ENCODE measurements at regions not wholly inside any gene's neighbourhood (a gene's known extent, or its start where the extent isn't known, plus 50 kb on each side); places are given as distances from the start of the nearest gene placed in this dataset.

DNA sequence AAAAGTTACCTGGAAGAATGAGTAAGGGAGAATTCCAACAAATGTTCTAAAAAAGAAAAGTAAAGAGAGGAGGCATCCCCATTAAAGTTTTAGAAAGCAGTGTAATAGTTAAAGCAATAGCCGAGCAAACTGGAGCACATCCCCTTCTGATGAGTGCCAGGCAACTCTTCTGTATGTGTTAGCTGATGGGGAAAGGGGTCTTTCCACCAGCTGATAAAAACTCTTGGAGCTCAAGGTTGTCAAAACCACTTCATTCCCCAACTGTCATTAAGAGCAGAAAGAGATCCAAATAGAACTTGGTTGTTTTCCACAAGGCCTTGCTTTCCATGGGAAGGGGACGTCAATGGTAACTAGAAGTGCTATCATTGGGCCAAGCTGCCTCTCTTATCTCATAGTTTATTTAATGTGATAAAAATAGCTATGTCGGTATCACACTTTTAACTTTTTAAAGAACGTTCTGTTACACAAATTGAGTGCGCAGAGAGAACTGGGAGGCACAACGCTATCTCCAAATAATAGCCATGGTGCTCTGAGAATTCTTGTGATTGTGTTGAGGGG, 116.9 kb downstream of the POLR2M start:
- TF ChIP-seq EZH2 (optimal IDR thresholded peaks at IDR 0.05; ENCODE audit: low read depth, low read length) (no peak), EZH2phosphoT487 (IDR thresholded peaks at IDR 0.05; ENCODE audit: low read length) (no peak)
- TF ChIP-seq, protein P1, sequence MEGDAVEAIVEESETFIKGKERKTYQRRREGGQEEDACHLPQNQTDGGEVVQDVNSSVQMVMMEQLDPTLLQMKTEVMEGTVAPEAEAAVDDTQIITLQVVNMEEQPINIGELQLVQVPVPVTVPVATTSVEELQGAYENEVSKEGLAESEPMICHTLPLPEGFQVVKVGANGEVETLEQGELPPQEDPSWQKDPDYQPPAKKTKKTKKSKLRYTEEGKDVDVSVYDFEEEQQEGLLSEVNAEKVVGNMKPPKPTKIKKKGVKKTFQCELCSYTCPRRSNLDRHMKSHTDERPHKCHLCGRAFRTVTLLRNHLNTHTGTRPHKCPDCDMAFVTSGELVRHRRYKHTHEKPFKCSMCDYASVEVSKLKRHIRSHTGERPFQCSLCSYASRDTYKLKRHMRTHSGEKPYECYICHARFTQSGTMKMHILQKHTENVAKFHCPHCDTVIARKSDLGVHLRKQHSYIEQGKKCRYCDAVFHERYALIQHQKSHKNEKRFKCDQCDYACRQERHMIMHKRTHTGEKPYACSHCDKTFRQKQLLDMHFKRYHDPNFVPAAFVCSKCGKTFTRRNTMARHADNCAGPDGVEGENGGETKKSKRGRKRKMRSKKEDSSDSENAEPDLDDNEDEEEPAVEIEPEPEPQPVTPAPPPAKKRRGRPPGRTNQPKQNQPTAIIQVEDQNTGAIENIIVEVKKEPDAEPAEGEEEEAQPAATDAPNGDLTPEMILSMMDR (IDR thresholded peaks at IDR 0.05; ENCODE audit: low read length) = no peak
- Histone ChIP-seq H3K9me2 (replicated peaks; ENCODE audit: insufficient read depth, low read length) (no peaks in the 10 kb centered on the region), H3K9ac (ENCODE audit: low read length) (no peak overlapping the region), H3K36me3 (replicated peaks; ENCODE audit: insufficient read depth, low read length) (no peaks in the 10 kb centered on the region), H3K27ac (ENCODE audit: low read length) (no peak overlapping the region), H3K4me1 (ENCODE audit: low read length) (no peaks in the 10 kb centered on the region), H3K79me2 (ENCODE audit: low read length) (no peaks in the 10 kb centered on the region), H2AFZ (ENCODE audit: low read length) (no peak overlapping the region), H4K20me1 (ENCODE audit: insufficient read depth, low read length) (no peaks in the 10 kb centered on the region), H3K9me3 (replicated peaks; ENCODE audit: insufficient read depth, low read length) (no peaks in the 10 kb centered on the region), H3K27me3 (replicated peaks; ENCODE audit: insufficient read depth, low read length) (no peaks in the 10 kb centered on the region), H3K4me3 (ENCODE audit: low read length) (no peak overlapping the region), H3F3A (ENCODE audit: insufficient read depth, low read length) (no peaks in the 10 kb centered on the region), H3K4me2 (ENCODE audit: low read depth, low read length) (no peak overlapping the region)
- no peak for DNase-seq

DNA sequence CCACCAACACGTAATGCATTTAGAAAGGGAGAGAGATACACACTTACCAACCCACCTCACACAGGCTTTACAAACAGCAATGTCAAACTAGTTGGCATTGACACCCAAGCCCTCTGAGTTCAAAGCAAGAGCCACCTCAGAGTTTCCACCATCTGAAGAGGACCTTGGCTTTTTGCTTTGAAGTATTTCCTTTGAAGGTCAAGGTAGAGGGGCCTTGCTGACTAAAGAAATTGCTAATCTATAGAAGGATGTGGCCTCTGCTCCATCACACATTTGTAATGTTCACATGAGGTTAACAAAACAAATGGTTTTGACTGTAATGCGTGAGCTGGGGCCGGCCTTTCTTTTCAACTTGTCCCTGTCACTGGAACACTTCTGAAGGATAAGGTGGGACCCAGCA, 117.7 kb downstream of the POLR2M start:
- H3K79me2 ChIP-seq (ENCODE audit: low read length) = no peaks in the 10 kb centered on the region
- H3K36me3 ChIP-seq (replicated peaks; ENCODE audit: insufficient read depth, low read length) = no peaks in the 10 kb centered on the region
- H3K27ac ChIP-seq (ENCODE audit: low read length) = no peak overlapping the region
- H3K9ac ChIP-seq (ENCODE audit: low read length) = no peak overlapping the region
- H4K20me1 ChIP-seq (ENCODE audit: insufficient read depth, low read length) = no peaks in the 10 kb centered on the region
- no peaks in the 10 kb centered on the region for H3K4me1 ChIP-seq (ENCODE audit: low read length)
- no peak overlapping the region for H3K4me2 ChIP-seq (ENCODE audit: low read depth, low read length)
- H2AFZ ChIP-seq (ENCODE audit: low read length) = no peak overlapping the region
- H3K9me2 ChIP-seq (replicated peaks; ENCODE audit: insufficient read depth, low read length) = no peaks in the 10 kb centered on the region
- no peaks in the 10 kb centered on the region for H3K27me3 ChIP-seq (replicated peaks; ENCODE audit: insufficient read depth, low read length)
- TF ChIP-seq, protein P1 (IDR thresholded peaks at IDR 0.05; ENCODE audit: low read length) = no peak
- TF ChIP-seq EZH2phosphoT487 (IDR thresholded peaks at IDR 0.05; ENCODE audit: low read length) (no peak), EZH2 (optimal IDR thresholded peaks at IDR 0.05; ENCODE audit: low read depth, low read length) (no peak)
- no peak for DNase-seq
- no peaks in the 10 kb centered on the region for H3F3A ChIP-seq (ENCODE audit: insufficient read depth, low read length)
- H3K4me3 ChIP-seq (ENCODE audit: low read length) = no peak overlapping the region
- H3K9me3 ChIP-seq (replicated peaks; ENCODE audit: insufficient read depth, low read length) = no peaks in the 10 kb centered on the region

DNA sequence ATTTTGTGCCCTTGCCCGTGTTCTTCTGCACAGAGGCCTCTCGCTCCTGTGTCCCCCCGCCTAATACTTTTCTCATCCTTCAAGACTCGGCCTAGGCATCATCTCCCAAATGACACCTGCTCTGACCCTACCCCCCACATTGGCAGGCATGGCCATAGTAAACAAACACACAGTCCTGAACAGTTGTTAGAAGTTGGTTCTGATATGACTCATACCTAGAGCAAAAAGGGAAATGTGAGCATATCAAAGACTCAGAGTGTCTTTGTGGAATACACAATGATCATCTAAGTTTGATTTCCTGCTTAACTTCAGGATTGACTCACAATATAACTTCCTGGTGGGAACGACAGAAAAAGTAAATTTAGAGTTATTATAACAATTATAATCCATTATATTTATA, 120.5 kb downstream of the POLR2M start:
- TF ChIP-seq EZH2phosphoT487 (IDR thresholded peaks at IDR 0.05; ENCODE audit: low read length) (no peak), EZH2 (optimal IDR thresholded peaks at IDR 0.05; ENCODE audit: low read depth, low read length) (no peak)
- TF ChIP-seq, protein P1 (IDR thresholded peaks at IDR 0.05; ENCODE audit: low read length) = no peak
- Histone ChIP-seq H4K20me1 (ENCODE audit: insufficient read depth, low read length) (no peaks in the 10 kb centered on the region), H3F3A (ENCODE audit: insufficient read depth, low read length) (no peaks in the 10 kb centered on the region), H3K9me2 (replicated peaks; ENCODE audit: insufficient read depth, low read length) (no peaks in the 10 kb centered on the region), H3K4me1 (ENCODE audit: low read length) (peaks cover 11% of the 10 kb centered on the region), H2AFZ (ENCODE audit: low read length) (no peak overlapping the region), H3K27ac (ENCODE audit: low read length) (no peak overlapping the region), H3K4me2 (ENCODE audit: low read depth, low read length) (no peak overlapping the region), H3K36me3 (replicated peaks; ENCODE audit: insufficient read depth, low read length) (no peaks in the 10 kb centered on the region), H3K9ac (ENCODE audit: low read length) (no peak overlapping the region), H3K27me3 (replicated peaks; ENCODE audit: insufficient read depth, low read length) (no peaks in the 10 kb centered on the region), H3K4me3 (ENCODE audit: low read length) (no peak overlapping the region), H3K9me3 (replicated peaks; ENCODE audit: insufficient read depth, low read length) (no peaks in the 10 kb centered on the region), H3K79me2 (ENCODE audit: low read length) (no peaks in the 10 kb centered on the region)
- DNase-seq = no peak
